ENCODE measurements at regions not wholly inside any gene's neighbourhood (a gene's known extent, or its start where the extent isn't known, plus 50 kb on each side); places are given as distances from the start of the nearest gene placed in this dataset.

DNA sequence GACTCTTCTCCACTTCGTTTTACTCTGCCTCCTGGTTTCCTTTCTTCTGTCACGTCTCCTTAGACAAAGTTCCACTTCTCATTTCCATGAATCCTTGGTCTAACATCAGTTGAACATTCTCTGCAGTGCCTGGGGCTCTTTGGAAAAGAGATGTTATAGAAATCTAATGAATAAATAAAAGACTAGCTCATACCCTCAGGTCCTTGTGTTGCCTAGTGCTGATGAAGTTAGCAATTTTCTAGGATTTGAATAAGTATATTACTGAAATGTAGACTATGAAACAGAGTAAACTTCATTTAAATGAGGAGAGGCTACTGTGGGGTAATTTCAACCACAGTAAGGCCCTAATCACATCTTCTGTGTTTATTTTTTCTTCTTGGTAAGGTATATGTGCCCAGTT is 146.9 kb upstream of the CADPS start:
- TF ChIP-seq POLR2A (IDR thresholded peaks at IDR 0.05; ENCODE audit: low read depth, low read length) = no peak
- TF ChIP-seq SPI1 (IDR thresholded peaks at IDR 0.05; ENCODE audit: low read depth, low read length) = no peak
- no peak for TF ChIP-seq POU2F2 (IDR thresholded peaks at IDR 0.05; ENCODE audit: low read depth, low read length)
- TF ChIP-seq POLR2AphosphoS5 (IDR thresholded peaks at IDR 0.05; ENCODE audit: low read depth, low read length) = no peak
